HG03520 (cell line): ENCODE measurements at regions not wholly inside any gene's neighbourhood (a gene's known extent, or its start where the extent isn't known, plus 50 kb on each side); places are given as distances from the start of the nearest gene placed in this dataset.

Source experiments
- ATAC-seq: cut with Tn5 transposase; IDR thresholded peaks from one replicate; pipeline ENCODE4 v1.9.1; 2021; ENCODE audit warnings: mild to moderate bottlenecking, moderate library complexity; ENCODE audit not compliant: unreplicated experiment

- ATAC-seq: no peak
These were observed 90.1 kb upstream of the FAM169A start for GRCh38 chr5:74956278-74956677.

- no peak for ATAC-seq
These were observed 88.7 kb upstream of the FAM169A start for GRCh38 chr5:74954919-74955318.

- ATAC-seq: no peak
These were observed 87.9 kb upstream of the FAM169A start for GRCh38 chr5:74953937-74954720.

- no peak for ATAC-seq
These were observed 87.4 kb upstream of the FAM169A start for GRCh38 chr5:74953554-74953936.

- ATAC-seq: no peak
These were observed 86.2 kb upstream of the FAM169A start for GRCh38 chr5:74952406-74952805.

- no peak for ATAC-seq
These were observed 85.7 kb upstream of the FAM169A start for GRCh38 chr5:74951865-74952264.

- ATAC-seq: no peak
These were observed 84.8 kb upstream of the FAM169A start for GRCh38 chr5:74950836-74951515.

- ATAC-seq: no peak
These were observed 83.8 kb upstream of the FAM169A start for GRCh38 chr5:74949976-74950375.

GRCh38 chr5:74948031-74948546 lies 81.9 kb upstream of the FAM169A start:
- ATAC-seq: no peak

- ATAC-seq: no peak
These were observed 80.3 kb upstream of the FAM169A start for GRCh38 chr5:74946471-74946870.

GRCh38 chr5:74945561-74946165 lies 79.5 kb upstream of the FAM169A start:
- ATAC-seq: peak; percentile 66

- ATAC-seq: no peak
These were observed 77.7 kb upstream of the FAM169A start for GRCh38 chr5:74943905-74944304.

GRCh38 chr5:74942622-74943286 lies 76.6 kb upstream of the FAM169A start:
- no peak for ATAC-seq

- no peak for ATAC-seq
These were observed 74.7 kb upstream of the FAM169A start for GRCh38 chr5:74940782-74941353.

GRCh38 chr5:74938250-74938933 lies 72.2 kb upstream of the FAM169A start:
- no peak for ATAC-seq

- ATAC-seq: no peak
These were observed 69.5 kb upstream of the FAM169A start for GRCh38 chr5:74935752-74936091.

- ATAC-seq: no peak
These were observed 69.0 kb upstream of the FAM169A start for GRCh38 chr5:74934949-74935751.

- ATAC-seq: no peak
These were observed 61.1 kb upstream of the FAM169A start for GRCh38 chr5:74927336-74927735.

- ATAC-seq: no peak
These were observed 53.3 kb upstream of the FAM169A start for GRCh38 chr5:74919487-74919886.

GRCh38 chr5:74919041-74919440 lies 52.9 kb upstream of the FAM169A start:
- ATAC-seq: no peak
